Mucosa of stomach (tissue), 1 donor: ENCODE measurements at regions not wholly inside any gene's neighbourhood (a gene's known extent, or its start where the extent isn't known, plus 50 kb on each side); places are given as distances from the start of the nearest gene placed in this dataset.
"Not testable (repeated sequence)": the region's sequence is repeated elsewhere in the genome, so short reads cannot be mapped to it uniquely, and the experiment has no call there.

Experiments used
- H3K27me3 ChIP-seq: one replicate; pipeline ENCODE4 v1.7.0; 2013; ENCODE audit warnings: mild to moderate bottlenecking, low read length; ENCODE audit not compliant: control insufficient read depth, insufficient read depth
- H3K36me3 ChIP-seq: one replicate; pipeline ENCODE4 v1.7.0; 2013; ENCODE audit warnings: low read length; ENCODE audit not compliant: control insufficient read depth, insufficient read depth
- H3K4me1 ChIP-seq: one replicate; pipeline ENCODE4 v1.7.0; 2013; ENCODE audit warnings: mild to moderate bottlenecking, low read length; ENCODE audit not compliant: control insufficient read depth, insufficient read depth
- H3K4me3 ChIP-seq: one replicate; pipeline ENCODE4 v1.7.0; 2013; ENCODE audit warnings: low read length
- H3K9ac ChIP-seq: one replicate; pipeline ENCODE4 v1.7.0; 2013; ENCODE audit warnings: mild to moderate bottlenecking, low read length, moderate library complexity
- H3K9me3 ChIP-seq: one replicate; pipeline ENCODE4 v1.7.0; 2013; ENCODE audit warnings: mild to moderate bottlenecking, low read length, moderate library complexity; ENCODE audit not compliant: control insufficient read depth
- donor health status: Pancreatic carcinoma.

DNA sequence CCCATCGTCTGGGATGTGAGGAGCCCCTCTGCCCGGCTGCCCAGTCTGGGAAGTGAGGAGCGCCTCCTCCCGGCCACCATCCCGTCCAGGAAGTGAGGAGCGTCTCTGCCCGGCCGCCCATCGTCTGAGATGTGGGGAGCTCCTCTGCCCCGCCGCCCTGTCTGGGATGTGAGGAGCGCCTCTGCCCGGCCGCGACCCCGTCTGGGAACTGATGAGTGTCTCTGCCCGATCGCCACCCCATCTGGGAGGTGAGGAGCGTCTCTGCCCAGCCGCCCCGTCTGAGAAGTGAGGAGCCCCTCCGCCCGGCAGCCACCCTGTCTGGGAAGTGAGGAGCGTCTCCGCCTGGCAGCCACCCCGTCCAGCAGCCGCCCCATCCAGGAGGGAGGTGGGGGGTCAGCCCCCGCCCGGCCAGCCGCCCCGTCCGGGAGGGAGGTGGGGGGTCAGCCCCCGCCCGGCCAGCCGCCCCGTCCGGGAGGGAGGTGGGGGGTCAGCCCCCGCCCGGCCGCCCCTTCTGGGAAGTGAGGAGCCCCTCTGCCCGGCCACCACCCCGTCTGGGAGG is 705.8 kb downstream of the DTWD2 start:
- H3K9ac ChIP-seq, H3K4me1 ChIP-seq, H3K9me3 ChIP-seq, H3K4me3 ChIP-seq, H3K27me3 ChIP-seq, H3K36me3 ChIP-seq: not testable (repeated sequence)

- H3K36me3 ChIP-seq: no peaks in the 10 kb centered on the region
- no peaks in the 10 kb centered on the region for H3K4me1 ChIP-seq
- no peaks in the 10 kb centered on the region for H3K9me3 ChIP-seq
- H3K4me3 ChIP-seq: no peak overlapping the region
- H3K27me3 ChIP-seq: no peaks in the 10 kb centered on the region
- no peak overlapping the region for H3K9ac ChIP-seq
These were observed 708.6 kb downstream of the DTWD2 start for GRCh38 chr5:118279540-118280294.

GRCh38 chr5:118270526-118270925 is 717.8 kb downstream of the DTWD2 start:
- H3K4me1 ChIP-seq: no peaks in the 10 kb centered on the region
- no peaks in the 10 kb centered on the region for H3K27me3 ChIP-seq
- H3K9me3 ChIP-seq: no peaks in the 10 kb centered on the region
- H3K36me3 ChIP-seq: no peaks in the 10 kb centered on the region
- no peak overlapping the region for H3K4me3 ChIP-seq
- H3K9ac ChIP-seq: no peak overlapping the region

- H3K27me3 ChIP-seq: no peaks in the 10 kb centered on the region
- no peaks in the 10 kb centered on the region for H3K36me3 ChIP-seq
- no peaks in the 10 kb centered on the region for H3K9me3 ChIP-seq
- H3K4me1 ChIP-seq: no peaks in the 10 kb centered on the region
- no peak overlapping the region for H3K9ac ChIP-seq
- H3K4me3 ChIP-seq: no peak overlapping the region
These were observed 730.1 kb downstream of the DTWD2 start for GRCh38 chr5:118258223-118258622.

DNA sequence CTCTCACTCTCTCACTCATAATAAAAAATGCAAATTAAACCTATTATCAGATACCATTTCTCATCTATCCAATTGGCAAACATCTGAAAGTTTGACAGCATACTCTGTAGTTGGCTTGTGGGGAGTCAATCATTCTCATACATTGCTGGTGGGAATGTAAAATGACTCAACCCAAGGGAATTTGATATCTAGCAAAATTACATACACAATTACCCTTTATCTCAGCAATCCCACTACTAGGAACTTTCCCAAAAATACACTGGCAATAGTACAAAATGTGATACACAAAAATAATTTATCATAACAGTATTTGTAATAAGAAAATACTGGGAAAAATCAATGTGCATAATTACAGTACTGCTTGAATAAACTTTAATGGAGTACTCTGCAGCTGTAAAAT is 731.3 kb downstream of the DTWD2 start:
- no peak overlapping the region for H3K4me3 ChIP-seq
- no peak overlapping the region for H3K9ac ChIP-seq
- no peaks in the 10 kb centered on the region for H3K27me3 ChIP-seq
- H3K9me3 ChIP-seq: no peaks in the 10 kb centered on the region
- H3K4me1 ChIP-seq: no peaks in the 10 kb centered on the region
- no peaks in the 10 kb centered on the region for H3K36me3 ChIP-seq

DNA sequence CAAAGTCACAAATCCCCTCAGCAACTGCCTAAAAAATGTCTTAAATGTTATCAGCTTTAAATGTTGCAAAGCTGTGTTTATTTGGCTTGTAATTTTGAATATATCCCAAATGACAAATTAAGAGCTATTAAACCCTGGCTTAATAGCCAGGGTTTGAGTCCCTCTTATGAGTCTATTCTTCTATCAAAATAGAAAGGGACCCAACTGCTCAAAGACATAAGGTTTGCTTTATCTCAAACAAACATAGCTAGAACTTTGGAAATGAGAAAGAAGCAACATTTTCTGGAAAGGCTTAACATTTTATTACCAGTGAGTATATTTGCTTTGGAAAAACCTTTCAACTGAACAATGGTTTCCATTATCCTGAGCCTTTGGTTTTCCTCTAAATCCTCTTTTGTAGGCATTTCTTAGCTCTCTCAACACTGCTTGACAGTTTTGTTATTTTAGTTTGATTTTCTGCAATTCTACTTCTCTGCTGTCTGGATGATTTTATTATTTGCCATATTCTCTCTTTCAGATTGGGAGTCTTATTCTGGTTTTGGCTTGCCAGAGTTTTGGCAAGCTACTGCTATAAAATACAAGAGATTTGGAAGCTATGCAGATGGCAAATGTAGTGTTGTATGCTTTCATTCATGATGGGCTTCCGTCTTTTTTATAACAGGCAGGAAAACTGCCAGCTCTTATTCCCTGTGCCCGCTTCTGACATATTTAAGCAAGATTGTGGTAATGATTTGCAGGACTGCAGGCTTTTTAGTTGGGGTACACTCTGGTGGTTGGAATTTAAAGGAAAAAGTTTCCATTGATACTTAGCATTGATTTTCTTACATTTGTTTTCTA is 734.9 kb downstream of the DTWD2 start:
- H3K9me3 ChIP-seq: no peaks in the 10 kb centered on the region
- no peaks in the 10 kb centered on the region for H3K4me1 ChIP-seq
- no peaks in the 10 kb centered on the region for H3K36me3 ChIP-seq
- H3K9ac ChIP-seq: no peak overlapping the region
- no peak overlapping the region for H3K4me3 ChIP-seq
- no peaks in the 10 kb centered on the region for H3K27me3 ChIP-seq

DNA sequence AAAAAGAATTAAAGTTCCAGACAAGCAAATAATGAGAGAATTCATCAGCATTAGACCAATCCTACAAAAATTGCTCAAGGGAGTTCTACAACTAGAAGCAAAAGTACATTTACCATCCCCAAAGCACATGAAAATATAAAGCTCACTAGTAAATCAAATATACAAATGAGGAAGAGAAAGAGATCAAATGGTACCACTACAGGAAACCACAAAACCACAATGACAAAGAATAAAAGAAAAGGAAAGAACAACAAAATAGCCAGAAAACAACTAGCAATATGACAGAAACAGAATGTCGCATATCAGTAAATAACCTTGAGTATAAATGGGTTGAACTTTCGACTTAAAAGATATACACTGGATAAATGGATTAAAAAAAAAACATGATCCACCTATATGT is 739.0 kb downstream of the DTWD2 start:
- Histone ChIP-seq H3K4me1 (no peaks in the 10 kb centered on the region), H3K4me3 (no peak overlapping the region), H3K9ac (no peak overlapping the region), H3K36me3 (no peaks in the 10 kb centered on the region), H3K27me3 (no peaks in the 10 kb centered on the region), H3K9me3 (no peaks in the 10 kb centered on the region)

DNA sequence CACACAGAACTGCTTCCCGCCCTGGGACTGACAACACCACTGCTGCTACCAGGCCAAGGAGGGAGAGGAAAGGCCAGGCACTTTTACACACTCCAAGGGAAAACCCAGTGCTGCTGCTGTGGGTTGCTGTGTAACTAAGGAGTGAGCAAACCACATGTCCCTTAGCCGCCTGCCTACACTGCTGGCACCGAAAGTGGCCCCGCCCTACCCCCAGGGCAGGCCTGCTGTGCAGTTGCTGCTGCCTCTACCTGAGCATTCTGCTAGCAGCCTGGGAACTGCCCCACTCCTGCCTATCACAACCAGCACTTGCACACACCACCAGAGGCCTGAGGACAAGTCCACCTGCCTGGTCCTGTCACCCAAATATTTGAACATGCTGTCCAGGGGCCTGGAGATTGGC is 740.9 kb downstream of the DTWD2 start:
- H3K4me3 ChIP-seq: no peak overlapping the region
- H3K4me1 ChIP-seq: no peaks in the 10 kb centered on the region
- H3K27me3 ChIP-seq: no peaks in the 10 kb centered on the region
- H3K36me3 ChIP-seq: no peaks in the 10 kb centered on the region
- H3K9ac ChIP-seq: no peak overlapping the region
- H3K9me3 ChIP-seq: no peaks in the 10 kb centered on the region

DNA sequence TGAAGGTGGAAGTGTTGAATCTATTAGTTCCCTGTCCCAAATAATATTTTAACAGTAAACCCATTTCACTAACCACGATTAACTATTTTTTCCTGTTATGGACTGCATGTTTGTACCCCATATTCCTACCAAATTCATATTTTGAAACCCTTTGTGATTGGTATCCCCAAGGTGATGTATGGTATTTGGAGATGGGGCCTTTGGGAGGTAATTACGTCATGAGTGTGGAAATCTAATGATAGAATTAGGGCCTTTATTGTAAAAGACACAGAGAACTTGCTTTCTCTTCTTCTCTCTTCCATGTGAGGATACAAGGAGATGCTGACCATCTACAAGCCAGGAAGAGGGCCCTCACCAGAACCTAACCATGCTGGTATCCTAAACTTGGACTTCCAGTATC is 744.7 kb downstream of the DTWD2 start:
- Histone ChIP-seq H3K27me3 (no peaks in the 10 kb centered on the region), H3K9ac (no peak overlapping the region), H3K4me1 (no peaks in the 10 kb centered on the region), H3K9me3 (no peaks in the 10 kb centered on the region), H3K4me3 (no peak overlapping the region), H3K36me3 (no peaks in the 10 kb centered on the region)

- Histone ChIP-seq H3K36me3 (no peaks in the 10 kb centered on the region), H3K4me1 (no peaks in the 10 kb centered on the region), H3K9ac (no peak overlapping the region), H3K4me3 (no peak overlapping the region), H3K9me3 (no peaks in the 10 kb centered on the region), H3K27me3 (no peaks in the 10 kb centered on the region)
These were observed 745.3 kb downstream of the DTWD2 start for GRCh38 chr5:118243068-118243467.

- Histone ChIP-seq H3K4me3 (no peak overlapping the region), H3K4me1 (no peaks in the 10 kb centered on the region), H3K36me3 (no peaks in the 10 kb centered on the region), H3K9ac (no peak overlapping the region), H3K9me3 (no peaks in the 10 kb centered on the region), H3K27me3 (no peaks in the 10 kb centered on the region)
These were observed 752.1 kb downstream of the DTWD2 start for GRCh38 chr5:118236108-118236849.

DNA sequence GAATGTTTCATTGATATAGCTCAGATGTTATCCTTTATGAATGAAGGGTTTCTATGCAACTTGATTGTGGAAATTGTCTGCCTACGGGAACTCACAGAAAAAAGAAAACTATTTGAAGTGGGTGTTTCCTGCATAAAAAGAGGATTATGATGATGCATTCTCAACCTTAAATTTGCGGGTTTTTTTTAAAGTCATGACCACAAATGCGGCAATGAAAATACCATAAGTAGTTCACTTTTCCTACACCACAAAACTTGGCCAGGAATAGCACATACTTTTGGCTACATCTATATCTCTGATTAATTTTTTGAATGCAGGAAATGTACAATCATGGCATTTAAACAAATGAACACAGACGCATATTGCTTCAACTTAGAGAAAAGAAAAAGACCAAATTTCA is 754.7 kb downstream of the DTWD2 start:
- Histone ChIP-seq H3K36me3 (no peaks in the 10 kb centered on the region), H3K27me3 (no peaks in the 10 kb centered on the region), H3K9ac (no peak overlapping the region), H3K4me1 (no peaks in the 10 kb centered on the region), H3K9me3 (no peaks in the 10 kb centered on the region), H3K4me3 (no peak overlapping the region)
